NCI-H774 (cell line): ENCODE measurements at regions not wholly inside any gene's neighbourhood (a gene's known extent, or its start where the extent isn't known, plus 50 kb on each side); places are given as distances from the start of the nearest gene placed in this dataset.

Source experiments
- DNase-seq: peaks from one replicate; lab custom pipeline; 2025; lab: John Stamatoyannopoulos, UW

DNA sequence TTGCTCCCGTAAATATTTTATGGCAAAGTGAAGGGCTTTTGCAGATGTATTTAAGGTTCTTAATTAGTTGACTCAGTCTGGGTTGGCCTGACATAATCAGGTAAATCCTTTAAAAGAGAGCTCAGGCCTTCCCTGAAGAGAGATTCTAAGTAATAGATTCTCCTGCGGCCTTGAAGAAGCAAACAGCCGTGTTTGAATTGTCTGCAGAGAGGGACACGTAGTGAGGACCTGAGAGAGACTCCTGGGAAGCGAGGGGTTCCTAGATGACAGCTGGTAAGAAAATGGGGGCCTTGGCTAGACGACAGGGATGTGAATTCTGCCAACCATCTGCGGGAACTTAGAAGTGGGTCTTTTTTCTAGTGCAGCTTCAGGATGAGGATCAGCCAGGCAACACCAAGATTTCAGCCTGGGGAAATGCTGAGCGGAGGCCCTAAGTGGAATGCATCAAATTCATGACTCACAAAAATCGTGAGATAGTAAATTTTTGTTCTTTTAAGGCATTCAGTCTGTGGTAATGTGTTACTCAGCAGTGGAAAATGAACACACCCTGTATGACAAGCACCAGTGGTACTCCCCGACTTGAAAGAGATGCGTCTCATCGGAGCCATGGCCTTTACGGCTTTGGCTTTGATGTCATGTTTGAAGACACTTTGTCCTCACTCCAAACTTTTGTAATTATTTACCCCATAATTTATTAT is 62.1 kb upstream of the SMIM21 start:
- no peak for DNase-seq

GRCh38 chr18:75483662-75484061 is 56.2 kb upstream of the SMIM21 start:
- DNase-seq: no peak

- no peak for DNase-seq
These were observed 55.4 kb upstream of the SMIM21 start for GRCh38 chr18:75482880-75483279.

- DNase-seq: no peak
These were observed 53.0 kb upstream of the SMIM21 start for GRCh38 chr18:75480487-75480886.

- DNase-seq: peak; percentile 58
These were observed 51.7 kb upstream of the SMIM21 start for GRCh38 chr18:75478996-75479880.

DNA sequence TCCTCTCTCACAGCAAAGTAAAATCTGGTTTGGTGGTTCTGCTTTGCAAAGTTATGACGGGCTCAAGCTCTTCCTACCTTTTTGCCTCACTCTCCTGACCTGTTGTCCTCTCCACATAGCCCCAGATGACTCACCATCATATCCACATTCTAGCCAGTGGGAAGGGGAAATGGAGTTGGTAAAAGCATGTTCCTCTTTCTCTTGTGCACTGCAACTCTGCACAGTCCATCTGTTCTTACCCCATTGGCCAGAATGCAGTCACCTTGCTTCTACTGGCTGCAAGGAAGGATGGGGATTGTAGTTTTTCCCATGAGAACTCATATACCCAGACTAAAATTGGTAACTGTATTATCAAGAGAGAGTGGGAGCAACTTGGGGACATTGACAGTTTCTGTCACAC is 50.4 kb upstream of the SMIM21 start:
- DNase-seq: no peak
